NCI-H1105 treated with DMSO at 0.1 percent for 48 hours (cell line): ENCODE measurements at regions not wholly inside any gene's neighbourhood (a gene's known extent, or its start where the extent isn't known, plus 50 kb on each side); places are given as distances from the start of the nearest gene placed in this dataset.
A peak's percentile ranks its signal among the peaks of the same experiment; 100 is the strongest.

Experiments
- DNase-seq: peaks from one replicate; lab custom pipeline; 2025; lab: John Stamatoyannopoulos, UW

- DNase-seq: no peak
Observed at GRCh38 chr3:102748646-102749045, 313.8 kb downstream of the ZPLD1 start.

GRCh38 chr3:102750322-102750721 is 315.5 kb downstream of the ZPLD1 start:
- no peak for DNase-seq

GRCh38 chr3:102753901-102754300 is 319.1 kb downstream of the ZPLD1 start:
- DNase-seq: no peak

- DNase-seq: no peak
Observed at GRCh38 chr3:102756706-102757105, 321.9 kb downstream of the ZPLD1 start.

GRCh38 chr3:102757950-102758349 is 323.1 kb downstream of the ZPLD1 start:
- no peak for DNase-seq

DNA sequence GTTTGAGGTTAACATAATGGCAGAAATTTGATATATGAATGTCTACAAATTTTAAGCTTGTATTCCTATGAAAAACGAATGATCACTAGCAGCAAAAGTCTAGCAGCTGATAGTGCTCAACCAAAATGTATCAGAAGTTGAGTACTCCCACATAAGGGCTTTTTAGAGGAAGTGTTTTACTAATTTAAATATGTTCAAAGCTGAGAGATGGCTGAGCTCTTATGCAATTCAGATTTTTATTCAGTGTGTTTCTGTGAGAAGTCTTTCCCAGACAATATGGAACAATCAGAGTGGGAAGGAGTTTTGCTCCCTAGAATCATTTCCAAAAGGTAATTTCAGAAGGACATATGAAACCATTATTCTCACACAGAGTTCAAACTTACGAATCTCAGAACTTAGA is 327.0 kb downstream of the ZPLD1 start:
- no peak for DNase-seq

GRCh38 chr3:102790747-102791325 is 356.0 kb downstream of the ZPLD1 start:
- DNase-seq: no peak

GRCh38 chr3:102791641-102792589 is 357.1 kb downstream of the ZPLD1 start:
- DNase-seq: no peak

- no peak for DNase-seq
Observed at GRCh38 chr3:102796804-102797203, 362.0 kb downstream of the ZPLD1 start.

DNA sequence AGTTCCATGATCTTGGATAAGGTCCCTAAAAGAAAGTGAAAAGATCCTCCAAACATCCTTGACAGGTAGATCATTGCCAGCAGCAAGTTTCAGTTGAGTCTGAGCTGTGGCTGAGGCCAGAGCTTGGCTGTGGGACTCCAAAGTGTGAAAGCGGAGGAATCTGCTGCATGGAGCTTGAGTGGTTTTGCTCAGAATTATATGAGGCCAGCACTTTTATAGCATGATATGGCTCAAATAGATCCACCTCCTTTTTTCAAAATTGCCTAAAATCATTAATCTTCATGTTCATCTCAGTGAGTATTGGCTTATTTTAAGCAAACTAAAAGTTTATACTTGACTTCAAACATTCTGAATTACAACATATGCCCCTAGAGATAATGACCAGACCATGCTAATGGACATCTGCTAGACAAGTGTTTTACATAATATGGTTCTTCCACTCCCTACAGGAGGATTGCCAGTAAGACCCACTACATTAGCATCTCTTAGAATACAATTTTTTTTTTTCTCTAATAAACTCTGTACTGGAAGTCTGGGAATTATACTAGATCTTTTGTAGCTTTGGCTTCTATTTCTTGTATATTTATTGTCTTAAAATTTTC is 368.1 kb downstream of the ZPLD1 start:
- DNase-seq: no peak

DNA sequence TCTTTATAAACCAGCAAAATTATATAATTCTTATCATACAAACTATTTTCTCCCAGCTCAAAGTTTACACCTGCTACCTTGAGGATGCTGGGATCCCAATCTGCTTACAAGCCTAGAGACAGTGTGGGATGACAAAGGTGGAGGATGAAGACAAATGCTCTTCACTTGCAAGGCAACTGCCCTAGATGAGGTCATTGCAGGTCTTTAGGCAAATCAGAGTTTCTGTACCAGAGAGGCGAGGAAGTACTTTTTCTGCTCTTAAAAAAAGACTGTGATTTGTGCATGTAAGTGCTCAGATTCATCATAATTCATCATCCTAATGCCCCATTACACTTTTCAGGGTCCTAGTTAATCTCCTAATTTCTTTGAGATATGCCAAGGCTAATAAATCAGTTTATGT is 376.1 kb downstream of the ZPLD1 start:
- no peak for DNase-seq

DNA sequence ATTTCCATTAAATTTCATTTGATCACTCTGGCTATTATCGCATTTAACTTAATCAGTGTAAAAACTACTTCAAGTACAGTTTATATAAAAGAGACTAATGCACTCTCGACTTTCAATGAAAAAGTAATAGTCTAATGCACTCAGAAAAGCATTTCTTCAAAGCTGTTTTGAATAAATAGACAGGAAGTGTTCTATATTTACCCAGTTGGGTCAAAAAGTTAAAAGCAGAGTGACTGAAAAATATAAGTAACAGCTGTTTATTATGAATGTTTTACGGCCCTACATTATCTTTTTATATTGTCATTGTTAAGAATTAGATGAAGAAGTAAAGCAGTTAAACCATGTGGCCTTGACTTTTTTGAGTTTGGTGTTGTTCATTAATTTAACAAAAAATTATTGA is 391.8 kb downstream of the ZPLD1 start:
- DNase-seq: peak; percentile 92

- DNase-seq: peak; percentile 46
Observed at GRCh38 chr3:102827386-102827785, 392.6 kb downstream of the ZPLD1 start.

- no peak for DNase-seq
Observed at GRCh38 chr3:102830415-102830814, 395.6 kb downstream of the ZPLD1 start.

- no peak for DNase-seq
Observed at GRCh38 chr3:102841866-102842265, 407.1 kb downstream of the ZPLD1 start.

DNA sequence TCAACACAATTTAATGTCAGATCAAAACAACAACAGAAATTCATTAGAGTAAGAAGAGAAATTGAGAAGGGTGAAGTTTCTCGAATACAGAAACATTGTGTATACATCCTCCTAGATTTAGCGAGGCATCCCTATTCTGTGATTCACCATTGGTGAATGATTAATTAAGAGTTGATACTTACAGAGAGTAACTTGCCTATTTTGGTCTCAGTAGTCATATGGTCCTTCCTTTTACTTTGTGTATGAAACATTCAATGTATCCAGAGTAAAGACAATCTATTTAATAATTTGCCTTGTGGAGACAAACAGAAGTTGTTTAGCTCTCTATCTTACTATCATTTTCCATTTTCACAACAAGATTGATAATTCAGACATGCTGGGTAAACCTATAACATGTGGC is 432.0 kb downstream of the ZPLD1 start:
- no peak for DNase-seq

GRCh38 chr3:102883515-102883914 is 448.7 kb downstream of the ZPLD1 start:
- DNase-seq: no peak

DNA sequence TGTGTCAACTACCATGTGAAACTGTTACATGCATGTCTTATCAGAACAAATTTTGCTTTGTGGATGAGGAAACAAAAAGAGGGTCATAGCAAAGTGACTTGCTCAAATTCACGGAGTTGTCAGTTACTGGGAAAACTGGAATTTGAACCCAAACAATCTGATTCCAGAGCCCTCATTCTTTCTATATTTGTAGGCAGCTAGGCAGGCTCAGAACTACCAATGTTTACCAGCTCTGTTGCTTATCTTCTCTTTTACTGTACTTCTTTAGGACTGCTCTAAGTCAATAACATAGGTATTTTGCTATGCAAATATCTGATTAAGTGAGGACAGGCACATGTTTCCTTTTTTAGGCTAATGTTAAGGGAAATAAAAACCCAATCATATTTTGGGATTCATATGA is 450.5 kb downstream of the ZPLD1 start:
- DNase-seq: no peak

GRCh38 chr3:102887431-102887830 is 452.6 kb downstream of the ZPLD1 start:
- no peak for DNase-seq

DNA sequence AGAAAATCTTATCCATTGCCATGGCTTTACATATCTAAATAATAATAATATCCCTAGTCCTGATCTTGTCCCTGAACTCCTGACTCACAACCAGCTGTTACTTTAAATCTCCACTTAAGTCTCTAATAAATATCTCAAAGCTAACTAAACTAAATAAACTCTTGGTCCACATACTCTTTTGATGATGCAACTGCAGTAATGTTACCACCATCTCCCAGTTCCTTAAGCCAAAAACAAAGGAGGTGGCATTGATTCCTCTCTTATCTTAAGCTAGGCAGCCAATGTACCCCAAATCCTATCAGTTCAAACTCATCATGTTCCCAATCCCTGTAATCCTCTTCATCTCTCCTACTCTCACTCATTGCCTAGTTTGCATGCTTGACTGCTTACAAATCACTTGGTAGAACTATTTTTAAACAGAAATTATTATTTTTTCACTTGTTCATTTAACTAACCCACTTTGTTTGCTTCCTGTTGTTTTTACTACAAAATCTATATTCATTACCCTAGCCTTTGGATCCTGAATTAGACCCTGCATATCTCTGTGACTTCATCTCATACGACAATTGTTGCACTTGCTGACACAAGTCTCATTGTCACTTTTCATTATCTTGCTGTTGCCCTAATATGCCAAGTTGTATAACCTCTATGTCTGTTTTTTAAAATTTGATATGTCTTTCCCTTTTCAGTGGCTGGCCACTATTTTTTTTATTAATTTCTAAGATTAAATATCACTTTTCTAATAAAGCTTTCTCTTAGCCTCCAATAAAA is 462.2 kb downstream of the ZPLD1 start:
- DNase-seq: no peak

- DNase-seq: no peak
Observed at GRCh38 chr3:102904629-102905028, 469.8 kb downstream of the ZPLD1 start.

- no peak for DNase-seq
Observed at GRCh38 chr3:102905811-102906210, 471.0 kb downstream of the ZPLD1 start.
